ENCODE measurements at regions not wholly inside any gene's neighbourhood (a gene's known extent, or its start where the extent isn't known, plus 50 kb on each side); places are given as distances from the start of the nearest gene placed in this dataset.

- no peak for TF ChIP-seq CTCF (IDR thresholded peaks at IDR 0.05)
- no peak for TF ChIP-seq POLR2A (IDR thresholded peaks at IDR 0.05)
- no peak for TF ChIP-seq EP300 (IDR thresholded peaks at IDR 0.05)
Observed at GRCh38 chr22:33126881-33127280, 68.7 kb upstream of the SYN3 start.

Data from ovary (tissue), 3 donors.